BE2C (cell line): ENCODE measurements at regions not wholly inside any gene's neighbourhood (a gene's known extent, or its start where the extent isn't known, plus 50 kb on each side); places are given as distances from the start of the nearest gene placed in this dataset.

Experiments used
- DNase-seq: peaks from one replicate; pipeline ENCODE4 v3.0.0-alpha.2; 2020
- H3K27me3 ChIP-seq: fragments of 250-450 bp; sonication (Bioruptor Pico); 2 replicates; pipeline ENCODE4 v1.5.1; 2020; ENCODE audit warnings: mild to moderate bottlenecking
- H3K36me3 ChIP-seq: fragments of 250-450 bp; sonication (Bioruptor Pico); 2 replicates; pipeline ENCODE4 v1.5.1; 2020; ENCODE audit warnings: mild to moderate bottlenecking
- H3K4me1 ChIP-seq: fragments of 250-450 bp; sonication (Bioruptor Pico); 2 replicates; pipeline ENCODE4 v1.5.1; 2020
- H3K4me3 ChIP-seq: 2 replicates; pipeline ENCODE4 v1.5.1; 2011; ENCODE audit warnings: low read depth, low read length
- H3K9me3 ChIP-seq: fragments of 250-450 bp; sonication (Bioruptor Pico); 2 replicates; pipeline ENCODE4 v1.5.1; 2020
- CTCF ChIP-seq: IDR thresholded peaks from 2 replicates; pipeline ENCODE4 v1.5.1; 2012; ENCODE audit warnings: mild to moderate bottlenecking, low read depth, low read length

- no peak overlapping the region for H3K4me3 ChIP-seq
- no peaks in the 10 kb centered on the region for H3K27me3 ChIP-seq
- H3K9me3 ChIP-seq, result no peaks in the 10 kb centered on the region
Measured at GRCh38 chr11:37134637-37135036, 536.6 kb upstream of the RAG2 start.

GRCh38 chr11:37124384-37124783, 526.3 kb upstream of the RAG2 start:
- Histone ChIP-seq H3K4me1 (no peaks in the 10 kb centered on the region), H3K27me3 (no peaks in the 10 kb centered on the region), H3K4me3 (no peak overlapping the region), H3K9me3 (no peaks in the 10 kb centered on the region), H3K36me3 (no peaks in the 10 kb centered on the region)
- no peak for DNase-seq
- TF ChIP-seq CTCF, result no peak

More at GRCh38 chr11:37134637-37135036, 536.6 kb upstream of the RAG2 start:
- no peak for TF ChIP-seq CTCF
- no peak for DNase-seq
- Histone ChIP-seq H3K36me3 (no peaks in the 10 kb centered on the region), H3K4me1 (no peaks in the 10 kb centered on the region)

GRCh38 chr11:37115963-37116362, 517.9 kb upstream of the RAG2 start:
- TF ChIP-seq CTCF, result no peak
- DNase-seq, result no peak
- Histone ChIP-seq H3K4me1 (no peaks in the 10 kb centered on the region), H3K36me3 (no peaks in the 10 kb centered on the region), H3K4me3 (no peak overlapping the region), H3K9me3 (no peaks in the 10 kb centered on the region), H3K27me3 (no peaks in the 10 kb centered on the region)

GRCh38 chr11:37110385-37110784, 512.3 kb upstream of the RAG2 start:
- H3K4me3 ChIP-seq, result no peak overlapping the region
- DNase-seq, result no peak
- no peaks in the 10 kb centered on the region for H3K9me3 ChIP-seq
- TF ChIP-seq CTCF, result no peak
- H3K4me1 ChIP-seq, result no peaks in the 10 kb centered on the region
- H3K36me3 ChIP-seq, result no peaks in the 10 kb centered on the region
- H3K27me3 ChIP-seq, result no peaks in the 10 kb centered on the region

GRCh38 chr11:37109286-37109585, 511.2 kb upstream of the RAG2 start:
- no peaks in the 10 kb centered on the region for H3K36me3 ChIP-seq
- H3K27me3 ChIP-seq, result no peaks in the 10 kb centered on the region
- DNase-seq, result no peak
- H3K4me1 ChIP-seq, result no peaks in the 10 kb centered on the region
- TF ChIP-seq CTCF, result no peak
- no peak overlapping the region for H3K4me3 ChIP-seq
- no peaks in the 10 kb centered on the region for H3K9me3 ChIP-seq

GRCh38 chr11:37108436-37109285, 510.6 kb upstream of the RAG2 start:
- no peaks in the 10 kb centered on the region for H3K9me3 ChIP-seq
- TF ChIP-seq CTCF, result no peak
- H3K4me3 ChIP-seq, result no peak overlapping the region
- no peaks in the 10 kb centered on the region for H3K36me3 ChIP-seq
- no peaks in the 10 kb centered on the region for H3K27me3 ChIP-seq
- DNase-seq, result no peak
- H3K4me1 ChIP-seq, result no peaks in the 10 kb centered on the region
